ENCODE measurements at regions not wholly inside any gene's neighbourhood (a gene's known extent, or its start where the extent isn't known, plus 50 kb on each side); places are given as distances from the start of the nearest gene placed in this dataset.
"Not testable (repeated sequence)": the region's sequence is repeated elsewhere in the genome, so short reads cannot be mapped to it uniquely, and the experiment has no call there.

DNA sequence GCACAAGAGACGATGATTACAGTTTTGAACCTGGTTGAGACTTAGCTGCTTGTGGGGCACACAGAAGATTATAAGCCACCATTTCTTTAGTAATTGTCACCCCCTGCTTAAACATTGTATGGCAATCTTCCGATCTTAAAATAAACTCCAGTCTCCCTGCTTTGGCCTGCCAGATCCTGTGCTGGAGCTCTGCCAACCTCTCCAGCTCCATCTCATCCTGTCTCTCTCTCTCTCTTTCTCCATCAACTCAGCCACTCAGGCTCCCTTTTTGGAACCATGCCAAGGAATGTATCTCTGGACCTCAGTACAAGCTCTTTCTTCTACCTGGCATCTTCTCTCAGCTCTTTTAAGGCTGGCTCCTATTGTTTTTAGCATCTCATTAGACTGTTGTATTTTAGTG is 1053.2 kb downstream of the REEP3 start:
- DNase-seq (ENCODE audit: low read depth in 2 of 2) = no peak

DNA sequence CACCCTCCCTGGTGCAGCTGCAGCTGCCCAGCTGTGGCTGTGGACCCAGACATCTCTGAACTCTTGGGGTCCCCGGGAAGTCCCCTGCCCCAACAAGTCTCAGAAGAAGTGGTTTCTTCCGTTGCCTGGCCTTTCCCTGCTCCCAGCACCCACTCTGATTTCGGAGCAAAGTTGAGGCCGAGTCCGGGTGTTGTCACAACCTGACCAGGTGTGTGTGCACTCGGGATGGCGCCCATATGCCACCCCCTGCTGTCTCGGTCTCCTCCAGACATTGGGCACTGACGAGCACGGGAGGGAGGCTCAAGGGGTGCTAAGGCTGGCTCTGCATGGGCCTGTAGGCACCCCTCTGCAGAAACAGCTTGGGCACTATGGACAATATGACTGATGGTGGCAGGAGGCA is 1055.3 kb downstream of the REEP3 start:
- no peak for DNase-seq (ENCODE audit: low read depth in 2 of 2)

DNA sequence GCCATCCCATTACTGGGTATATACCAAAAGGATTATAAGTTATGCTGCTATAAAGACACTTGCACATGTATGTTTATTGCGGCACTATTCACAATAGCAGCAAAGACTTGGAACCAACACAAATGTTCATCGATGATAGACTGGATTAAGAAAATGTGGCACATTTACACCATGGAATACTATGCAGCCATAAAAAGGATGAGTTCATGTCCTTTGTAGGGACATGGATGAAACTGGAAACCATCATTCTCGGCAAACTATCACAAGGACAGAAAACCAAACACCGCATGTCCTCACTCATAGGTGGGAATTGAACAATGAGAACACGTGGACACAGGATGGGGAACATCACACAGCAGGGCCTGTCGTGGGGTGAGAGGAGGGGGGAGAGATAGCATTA is 1057.6 kb downstream of the REEP3 start:
- not testable (repeated sequence) for DNase-seq (ENCODE audit: low read depth in 2 of 2)

DNA sequence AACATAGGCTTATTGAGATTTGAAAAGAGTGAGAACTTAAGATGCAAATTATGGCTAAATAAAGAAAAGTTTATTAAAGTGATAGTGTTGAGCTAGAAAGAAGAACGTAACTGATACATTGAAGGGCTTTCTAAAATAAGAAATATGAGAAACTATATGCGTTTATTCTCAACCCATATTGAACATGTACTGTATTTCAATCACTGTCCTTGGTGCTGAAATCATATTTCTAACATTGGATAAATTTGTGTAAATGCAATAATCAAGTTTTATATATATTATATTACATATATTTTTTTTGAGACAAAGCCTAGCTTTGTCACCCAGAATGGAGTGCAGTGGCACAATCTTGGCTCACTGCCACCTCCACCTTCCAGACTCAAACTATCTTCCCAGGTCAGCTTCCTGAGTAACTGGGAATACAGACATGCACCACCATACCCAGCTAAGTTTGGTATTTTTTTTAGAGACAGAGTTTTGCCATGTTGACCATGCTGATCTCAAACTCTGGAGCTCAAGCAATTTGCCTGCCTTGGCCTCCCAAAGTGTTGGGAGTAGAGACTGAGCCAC is 1065.8 kb downstream of the REEP3 start:
- DNase-seq (ENCODE audit: low read depth in 2 of 2) = no peak

DNA sequence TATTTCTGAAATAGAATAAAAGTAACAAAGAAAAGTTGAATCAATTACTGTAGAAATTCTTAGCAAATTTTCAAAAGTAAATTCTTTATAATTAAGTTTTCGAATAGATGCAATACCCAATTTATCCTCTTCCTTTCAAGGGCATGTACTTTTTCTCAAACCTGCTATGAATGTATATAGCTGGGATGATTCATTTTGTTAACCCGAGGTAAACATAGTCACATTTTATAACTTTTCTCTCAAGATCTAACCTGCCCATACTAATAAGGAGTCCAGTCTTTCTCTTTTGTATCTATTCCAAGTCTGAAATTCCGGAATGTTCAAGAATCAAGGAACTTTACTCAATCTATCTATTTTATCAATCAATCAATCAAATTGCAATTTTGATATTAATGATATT is 1072.9 kb downstream of the REEP3 start:
- no peak for DNase-seq (ENCODE audit: low read depth in 2 of 2)

DNA sequence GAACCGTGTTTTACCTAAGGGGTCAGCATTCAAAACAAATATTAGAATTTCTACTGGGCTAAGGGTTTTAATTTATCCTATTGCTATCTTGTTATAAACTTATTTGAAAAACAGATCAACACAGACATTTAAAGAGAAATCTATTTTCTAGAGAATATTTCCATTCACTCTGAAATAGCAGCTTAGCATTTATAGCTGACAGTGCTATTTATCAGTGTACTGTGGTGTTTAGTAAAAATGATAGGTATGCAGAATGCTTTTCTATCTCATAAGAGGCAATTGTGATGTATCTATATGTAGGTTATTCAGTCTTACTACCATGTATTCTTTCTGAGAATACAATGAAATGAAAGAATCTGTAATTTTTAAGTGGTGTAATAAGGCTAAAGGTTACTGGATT is 1077.4 kb downstream of the REEP3 start:
- DNase-seq (ENCODE audit: low read depth in 2 of 2) = no peak

DNA sequence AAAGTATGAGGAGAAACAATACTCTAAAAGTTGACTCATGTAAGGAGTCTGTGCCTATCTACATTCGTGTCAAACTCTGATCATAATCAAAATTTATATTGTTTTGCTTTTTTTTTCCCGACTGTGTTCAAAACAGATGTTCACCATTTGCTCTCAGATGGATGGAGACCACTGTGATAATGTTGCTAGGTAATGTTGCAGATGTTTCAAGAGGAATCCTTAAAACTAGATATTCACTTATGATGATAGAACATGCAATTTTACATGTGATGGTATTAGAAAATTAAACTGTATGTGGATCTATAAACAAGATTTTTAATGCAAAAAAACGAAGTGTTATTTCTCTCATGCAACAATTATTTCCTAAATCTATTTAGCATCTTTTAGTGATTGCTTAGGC is 1080.1 kb downstream of the REEP3 start:
- no peak for DNase-seq (ENCODE audit: low read depth in 2 of 2)

DNA sequence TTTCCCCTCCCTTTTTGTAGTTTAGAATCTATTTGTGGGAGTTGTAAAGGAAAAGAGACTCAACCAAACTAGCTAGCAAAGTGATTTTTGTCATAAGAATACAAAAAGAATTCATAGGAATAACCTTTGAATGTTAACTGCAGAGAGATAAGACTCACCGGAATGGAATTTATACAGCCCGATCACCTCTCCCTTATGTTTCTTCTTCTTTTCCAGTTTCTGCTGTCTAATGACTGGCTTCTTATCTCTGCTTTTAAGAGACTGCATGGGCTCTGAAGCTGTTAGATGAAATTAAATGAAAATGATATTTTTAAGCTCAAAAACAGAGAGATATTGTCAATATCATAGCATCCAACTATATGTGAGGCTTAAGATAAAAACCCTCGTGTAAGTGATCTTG is 1095.9 kb downstream of the REEP3 start:
- no peak for DNase-seq (ENCODE audit: low read depth in 2 of 2)

DNA sequence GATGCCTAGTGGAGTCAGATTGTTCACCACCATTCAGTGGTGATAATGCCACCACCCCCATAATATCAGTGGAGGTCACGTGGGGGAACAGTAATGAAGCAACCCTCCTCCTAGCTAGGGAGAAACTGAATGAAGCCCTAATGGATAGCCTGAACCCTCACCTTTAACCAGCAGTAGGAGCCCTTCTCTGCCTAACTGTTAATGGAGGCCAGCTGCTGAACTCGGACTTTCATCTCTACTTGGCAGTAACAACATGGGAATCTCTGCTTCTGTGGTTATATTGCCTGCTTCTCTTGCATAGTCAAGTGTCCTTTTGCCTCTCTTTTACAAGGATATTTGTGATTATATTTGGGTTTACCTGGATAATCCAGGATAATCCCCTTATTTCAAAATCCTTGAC is 1097.9 kb downstream of the REEP3 start:
- no peak for DNase-seq (ENCODE audit: low read depth in 2 of 2)

DNA sequence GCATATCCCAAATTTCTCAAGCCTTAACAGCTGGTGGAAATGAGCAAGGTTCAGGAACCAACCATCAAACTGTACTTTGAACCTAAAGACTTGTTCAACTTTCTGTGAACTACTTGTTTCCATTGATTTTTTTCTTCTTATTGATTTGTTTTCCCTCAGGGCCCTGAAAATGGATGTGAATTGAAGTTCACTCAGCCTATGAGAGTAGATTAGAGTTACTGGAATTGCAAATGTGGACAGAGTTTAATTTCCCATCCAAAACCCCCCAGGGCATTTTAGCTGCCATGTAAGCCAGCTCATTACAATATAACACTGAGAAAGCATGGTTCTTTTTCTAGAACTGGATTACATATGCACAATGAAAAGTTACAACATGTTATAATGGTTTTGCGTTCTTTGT is 1105.7 kb downstream of the REEP3 start:
- DNase-seq (ENCODE audit: low read depth in 2 of 2) = no peak

DNA sequence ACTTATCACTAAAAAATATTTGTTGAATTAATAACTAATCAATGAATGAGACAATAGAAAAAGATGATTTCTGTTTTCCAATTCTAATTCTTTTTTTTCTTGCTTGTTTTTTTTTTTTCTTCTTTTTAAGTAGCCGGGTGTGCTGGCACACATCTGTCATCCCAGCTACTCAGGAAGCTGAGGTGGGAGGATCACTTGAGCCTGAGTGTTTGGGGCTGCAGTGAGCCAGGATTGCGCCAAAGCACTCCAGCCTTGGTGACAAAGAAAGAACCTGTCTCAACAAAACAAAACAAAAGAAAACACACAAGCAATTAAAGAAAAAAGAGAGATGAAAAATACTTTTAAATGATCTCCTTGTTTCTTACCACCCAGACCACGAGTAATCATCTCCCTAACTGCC is 1109.3 kb downstream of the REEP3 start:
- no peak for DNase-seq (ENCODE audit: low read depth in 2 of 2)

DNA sequence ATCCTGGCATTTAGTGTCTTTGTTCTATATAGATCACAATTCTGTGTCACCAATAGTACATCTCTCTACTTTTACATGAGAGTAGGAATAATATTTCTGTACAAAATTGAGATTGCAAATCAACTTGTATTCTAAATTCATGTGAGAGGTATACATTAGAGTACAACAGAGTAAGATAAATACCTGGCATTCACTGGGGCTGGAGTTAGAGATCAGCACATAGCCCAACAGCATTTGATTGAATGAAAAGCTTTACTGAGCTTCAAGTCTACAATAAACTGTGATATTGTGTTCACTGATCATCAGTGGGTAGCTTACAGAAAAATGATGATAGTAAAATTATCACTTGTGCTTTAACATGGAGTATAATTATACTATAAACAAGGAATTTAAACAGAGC is 1114.7 kb downstream of the REEP3 start:
- DNase-seq (ENCODE audit: low read depth in 2 of 2) = no peak

DNA sequence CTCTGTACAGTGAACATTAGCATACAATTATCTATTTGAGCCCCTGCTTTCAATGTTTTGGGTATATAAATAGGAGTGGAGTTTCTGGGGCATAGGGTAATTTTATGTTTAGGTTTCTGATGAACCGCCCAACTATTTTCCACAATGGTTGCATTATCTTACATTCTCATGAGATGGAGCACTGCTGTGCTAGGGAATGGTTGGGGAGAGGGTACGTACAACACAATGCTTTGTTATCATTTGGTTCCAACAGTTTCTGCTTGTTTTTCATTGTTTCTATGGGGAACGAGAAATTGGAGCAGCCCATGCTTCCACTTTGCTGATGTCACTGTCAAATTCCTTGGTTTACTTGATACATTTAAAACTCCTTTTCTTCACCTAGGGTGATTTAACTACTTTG is 1115.3 kb downstream of the REEP3 start:
- no peak for DNase-seq (ENCODE audit: low read depth in 2 of 2)

DNA sequence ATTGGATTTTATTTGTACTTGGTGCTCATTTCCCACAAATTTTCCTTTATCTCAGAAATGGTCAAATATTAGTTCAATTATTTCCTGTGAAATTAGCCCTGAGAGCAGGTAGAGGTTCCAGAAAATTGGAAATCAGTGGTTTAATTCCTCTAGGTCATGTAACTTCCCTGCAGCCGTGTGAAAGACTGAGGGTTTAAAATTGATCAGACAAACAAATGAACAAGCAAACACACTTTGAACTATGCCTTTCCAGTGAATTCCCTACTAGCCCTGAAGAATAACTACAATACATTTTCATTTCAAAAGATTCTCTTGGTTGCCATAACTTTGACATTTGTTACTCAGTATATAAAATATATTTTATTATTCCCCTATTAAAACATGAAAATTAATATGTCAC is 1116.7 kb downstream of the REEP3 start:
- no peak for DNase-seq (ENCODE audit: low read depth in 2 of 2)

DNA sequence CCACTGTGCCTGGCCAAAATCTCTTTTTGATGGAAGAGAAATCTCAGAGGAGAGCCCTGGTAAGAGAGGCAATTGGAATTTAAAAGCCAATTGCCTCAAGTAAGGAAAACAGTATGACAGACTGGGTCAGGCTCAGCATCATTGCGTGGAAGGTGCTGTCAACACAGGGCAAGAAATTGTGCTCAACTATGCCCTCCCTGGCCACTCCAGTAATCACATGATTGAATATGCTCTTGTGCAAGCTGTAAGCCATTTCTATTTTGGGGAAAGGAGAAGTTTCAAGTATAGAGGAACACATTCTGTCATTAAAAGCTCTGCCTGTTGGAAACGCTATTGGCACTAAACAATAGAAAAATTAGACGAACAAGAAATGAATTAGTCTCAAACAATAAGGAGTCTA is 1127.7 kb downstream of the REEP3 start:
- DNase-seq (ENCODE audit: low read depth in 2 of 2) = no peak

DNA sequence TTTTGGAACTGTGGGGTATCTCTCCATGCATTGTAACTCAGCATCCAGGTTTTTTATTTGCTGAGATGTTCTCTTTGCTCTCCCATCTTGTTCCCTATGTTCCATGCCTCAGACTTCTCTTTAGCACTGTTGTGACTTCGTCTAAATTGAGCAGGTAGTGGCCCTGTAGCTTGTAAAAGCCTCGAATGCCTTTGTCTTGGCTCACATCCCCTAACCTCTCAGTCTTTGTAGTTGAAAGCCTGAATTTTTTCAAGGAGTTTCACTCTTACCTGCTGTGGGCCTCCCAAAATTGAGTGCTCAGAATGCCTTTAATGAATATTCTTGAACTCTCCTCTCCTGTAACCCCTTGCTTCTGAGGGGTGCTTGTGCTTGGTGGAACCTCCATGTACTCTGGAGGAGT is 1137.3 kb downstream of the REEP3 start:
- no peak for DNase-seq (ENCODE audit: low read depth in 2 of 2)

DNA sequence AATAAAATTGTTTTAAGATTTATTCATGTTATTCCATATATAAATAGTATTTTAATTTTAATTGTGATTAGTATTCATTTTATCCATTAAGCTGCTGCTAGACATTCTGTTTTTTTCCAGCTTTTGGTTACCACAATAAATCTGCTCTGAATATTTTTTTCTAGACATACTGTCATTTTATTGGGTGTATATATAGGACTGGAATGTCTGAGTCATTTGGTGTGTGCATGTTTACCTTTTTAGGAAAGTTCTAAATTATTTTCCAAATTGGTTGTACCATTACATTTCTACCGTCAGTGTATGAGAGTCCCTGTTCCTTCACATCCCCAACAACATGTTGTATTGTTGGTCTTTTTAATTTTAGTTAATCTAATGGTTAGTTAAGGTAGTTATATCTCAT is 1138.1 kb downstream of the REEP3 start:
- DNase-seq (ENCODE audit: low read depth in 2 of 2) = no peak

DNA sequence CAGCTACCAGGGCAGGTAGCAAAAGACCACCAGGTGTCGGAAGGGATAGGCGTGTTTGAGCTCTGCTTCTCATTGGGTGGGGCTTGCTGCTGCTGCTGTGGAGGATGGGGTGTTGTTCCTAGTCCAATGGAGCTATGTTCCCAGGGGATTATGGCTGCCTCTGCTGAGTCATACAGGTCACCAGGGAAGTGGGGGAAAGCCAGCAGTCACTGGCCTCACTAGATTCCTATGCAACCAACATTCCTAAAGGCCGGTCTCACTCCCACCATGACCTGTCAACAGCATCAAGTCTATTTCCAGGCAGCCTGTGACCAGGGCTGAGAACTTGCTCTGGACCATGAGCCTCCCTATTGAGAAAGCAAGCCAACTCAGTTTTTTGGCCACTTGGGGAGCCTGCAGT is 1160.8 kb downstream of the REEP3 start:
- no peak for DNase-seq (ENCODE audit: low read depth in 2 of 2)

DNA sequence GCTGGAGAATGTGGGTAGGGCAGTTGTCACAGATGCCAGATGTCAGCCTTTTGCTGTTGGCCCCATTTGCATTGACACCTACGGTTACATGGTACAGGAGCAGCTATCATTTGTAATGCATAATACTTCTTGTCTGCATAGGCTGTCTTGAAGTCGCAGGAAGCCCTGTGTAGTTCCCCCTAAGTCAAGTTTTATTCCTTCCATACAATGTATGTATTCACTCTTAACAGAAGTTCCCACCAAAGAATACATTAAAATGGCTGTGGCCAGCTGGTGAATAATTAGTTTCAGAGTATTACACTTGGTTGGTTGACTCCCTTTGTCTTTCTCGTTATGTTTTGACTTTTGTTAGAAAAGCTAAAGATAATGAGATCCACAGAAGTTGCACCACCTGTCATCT is 1169.0 kb downstream of the REEP3 start:
- DNase-seq (ENCODE audit: low read depth in 2 of 2) = no peak

DNA sequence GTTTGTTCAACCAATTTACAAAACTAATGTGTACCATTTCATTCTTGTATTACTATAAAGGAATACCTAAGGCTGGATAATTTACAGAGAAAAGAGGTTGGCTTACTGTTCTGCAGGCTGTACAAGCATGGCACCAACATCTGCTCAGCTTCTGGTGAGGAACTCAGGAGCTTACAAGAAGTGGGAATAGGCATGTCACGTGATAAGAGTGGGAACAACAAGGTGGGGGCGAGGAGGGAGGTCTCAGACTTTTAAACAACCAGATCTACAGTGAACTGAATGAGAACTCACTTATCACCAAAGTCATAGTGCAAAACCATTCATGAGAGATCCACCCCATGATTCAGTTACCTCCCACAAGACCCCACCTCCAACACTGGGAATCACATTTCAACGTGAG is 1178.0 kb downstream of the REEP3 start:
- no peak for DNase-seq (ENCODE audit: low read depth in 2 of 2)

DNA sequence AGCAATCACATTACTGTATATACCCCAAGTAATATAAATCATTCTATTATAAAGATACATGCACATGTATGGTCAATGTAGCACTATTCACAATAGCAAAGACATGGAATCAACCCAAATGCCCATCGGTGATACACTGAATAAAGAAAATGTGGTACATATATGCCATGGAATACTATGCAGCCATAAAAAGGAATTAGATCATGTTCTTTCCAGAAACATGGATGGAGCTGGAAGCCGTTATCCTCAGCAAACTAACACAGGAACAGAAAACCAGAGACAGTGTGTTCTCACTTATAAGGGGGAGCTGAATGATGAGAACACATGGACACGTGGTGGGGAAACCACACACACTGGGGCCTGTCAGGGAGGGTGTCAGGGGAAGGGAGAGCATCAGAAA is 1180.9 kb downstream of the REEP3 start:
- DNase-seq (ENCODE audit: low read depth in 2 of 2) = not testable (repeated sequence)

DNA sequence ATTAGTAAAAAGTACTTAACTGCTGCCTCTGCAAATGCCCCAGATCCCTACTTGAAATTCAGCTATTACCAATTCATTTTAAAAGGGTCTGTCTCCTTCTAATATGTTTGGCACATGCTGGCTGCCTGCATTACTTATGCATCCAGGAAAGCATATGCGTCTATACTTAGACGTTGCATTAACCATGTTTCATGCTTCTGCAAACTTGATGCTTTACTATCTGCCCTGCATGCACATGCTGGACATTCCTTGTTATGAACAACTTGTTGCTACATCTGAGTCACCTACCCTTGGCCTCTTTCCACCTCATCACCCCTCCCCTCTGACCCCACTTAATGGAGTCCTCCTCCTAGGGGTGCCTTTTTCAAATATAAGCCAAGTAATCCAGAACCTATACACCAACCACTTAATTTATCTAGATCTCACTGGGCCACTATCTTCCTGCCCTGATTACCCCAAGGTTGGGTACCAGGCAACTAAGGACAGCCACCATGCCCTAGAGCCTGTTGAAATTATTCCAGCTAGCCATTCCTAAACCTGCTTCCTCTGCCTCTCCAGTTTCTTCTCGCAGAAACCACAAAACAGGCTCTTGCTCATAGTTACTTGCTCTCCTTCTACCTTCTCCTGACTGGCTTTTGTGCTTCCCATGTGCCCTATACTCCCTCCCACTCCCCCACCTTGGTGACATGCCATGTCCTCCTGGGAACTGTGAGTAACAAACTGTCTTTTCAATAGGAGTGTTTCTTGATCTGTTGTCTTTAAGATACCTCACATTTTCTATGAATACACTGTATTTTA is 1187.9 kb downstream of the REEP3 start:
- no peak for DNase-seq (ENCODE audit: low read depth in 2 of 2)

DNA sequence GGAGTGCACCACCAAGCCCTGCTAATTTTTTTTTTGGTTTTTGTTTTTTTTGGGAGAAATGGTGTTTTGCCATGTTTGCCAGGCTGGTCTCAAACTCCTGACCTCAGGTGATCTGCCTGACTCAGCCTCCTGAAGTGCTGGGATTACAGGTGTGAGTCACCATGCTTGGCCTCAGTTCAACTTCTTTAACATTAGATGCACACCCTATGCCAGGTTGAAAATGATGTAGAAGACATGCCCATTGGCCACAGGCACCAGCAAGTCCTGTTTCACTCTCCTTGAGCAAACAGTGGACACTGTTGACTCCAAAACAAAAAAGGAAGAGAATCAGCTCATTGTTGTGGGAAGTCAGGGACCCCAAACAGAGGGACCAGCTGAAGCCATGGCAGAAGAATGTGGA is 1205.3 kb downstream of the REEP3 start:
- no peak for DNase-seq (ENCODE audit: low read depth in 2 of 2)

DNA sequence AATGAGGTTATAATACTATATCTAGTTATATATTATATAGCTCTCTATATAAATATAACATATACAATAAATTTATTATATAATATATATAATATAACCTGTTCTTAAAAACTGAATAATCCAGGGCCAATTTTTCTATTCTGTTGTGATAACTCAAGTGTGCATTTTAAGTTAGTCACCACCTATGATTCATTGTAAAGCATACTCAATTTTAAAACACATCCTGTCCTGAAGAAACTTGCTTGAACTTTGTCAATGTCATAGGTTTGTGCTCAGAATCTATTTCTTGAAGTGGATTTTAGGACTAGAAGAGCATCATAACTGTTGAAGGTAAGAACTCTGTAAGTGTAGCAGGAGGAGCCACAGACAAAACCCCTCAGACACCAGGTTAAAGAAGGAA is 1209.8 kb downstream of the REEP3 start:
- no peak for DNase-seq (ENCODE audit: low read depth in 2 of 2)
